Nephron (organoid): ENCODE measurements at regions not wholly inside any gene's neighbourhood (a gene's known extent, or its start where the extent isn't known, plus 50 kb on each side); places are given as distances from the start of the nearest gene placed in this dataset.
A peak's percentile ranks its signal among the peaks of the same experiment; 100 is the strongest.

Experiments used
- H3K27ac Mint-ChIP-seq, 3 experiments: 2 replicates each; pipeline ENCODE4 v1.8.0; 2020; ENCODE audit warnings: mixed read lengths in 3 of 3, mild to moderate bottlenecking in 2 of 3, moderate library complexity in 1 of 3
- H3K27me3 Mint-ChIP-seq: 2 replicates; pipeline ENCODE4 v1.8.0; 2021; ENCODE audit warnings: low read depth, mild to moderate bottlenecking, moderate library complexity, mixed read lengths
- H3K36me3 Mint-ChIP-seq: 2 replicates; pipeline ENCODE4 v1.8.0; 2020; ENCODE audit warnings: low read depth, mixed read lengths
- H3K4me1 Mint-ChIP-seq: 2 replicates; pipeline ENCODE4 v1.8.0; 2020; ENCODE audit warnings: mixed read lengths
- H3K4me3 Mint-ChIP-seq, 3 experiments: 2 replicates each; pipeline ENCODE4 v1.8.0; 2020; ENCODE audit warnings: mild to moderate bottlenecking in 3 of 3, mixed read lengths in 3 of 3, moderate library complexity in 2 of 3
- H3K9me3 Mint-ChIP-seq: 2 replicates; pipeline ENCODE4 v1.8.0; 2020; ENCODE audit warnings: mixed read lengths
- TF ChIP-seq, protein P1 (sequence below), 3 experiments: fragments of 200-600 bp; sonication (generic); IDR thresholded peaks; one replicate each; pipeline ENCODE4 v1.5.0; 2021; ENCODE audit warnings: antibody characterized with exemption in 3 of 3; ENCODE audit not compliant: unreplicated experiment in 3 of 3

DNA sequence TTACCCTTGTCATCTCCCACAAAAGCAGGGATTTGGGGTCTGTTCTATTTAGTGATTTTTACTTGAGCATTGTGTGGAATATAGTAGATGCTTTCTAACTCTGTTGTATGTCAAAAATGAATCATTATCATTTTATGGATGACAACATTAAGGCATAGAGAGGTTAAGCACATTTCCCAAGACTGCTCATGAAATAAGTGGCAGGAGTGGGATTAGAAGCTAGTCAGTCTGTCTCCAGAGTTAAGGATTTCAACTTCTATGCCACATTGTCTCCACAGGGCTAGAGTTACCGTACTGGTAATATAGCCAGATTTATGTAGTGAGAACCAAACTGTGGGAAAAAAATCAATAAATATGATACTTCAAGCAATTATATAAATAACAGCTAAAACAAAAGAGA, 170.6 kb upstream of the DCN start:
- peaks cover 7% of the 10 kb centered on the region for H3K9me3 Mint-ChIP-seq
- TF ChIP-seq, protein P1, sequence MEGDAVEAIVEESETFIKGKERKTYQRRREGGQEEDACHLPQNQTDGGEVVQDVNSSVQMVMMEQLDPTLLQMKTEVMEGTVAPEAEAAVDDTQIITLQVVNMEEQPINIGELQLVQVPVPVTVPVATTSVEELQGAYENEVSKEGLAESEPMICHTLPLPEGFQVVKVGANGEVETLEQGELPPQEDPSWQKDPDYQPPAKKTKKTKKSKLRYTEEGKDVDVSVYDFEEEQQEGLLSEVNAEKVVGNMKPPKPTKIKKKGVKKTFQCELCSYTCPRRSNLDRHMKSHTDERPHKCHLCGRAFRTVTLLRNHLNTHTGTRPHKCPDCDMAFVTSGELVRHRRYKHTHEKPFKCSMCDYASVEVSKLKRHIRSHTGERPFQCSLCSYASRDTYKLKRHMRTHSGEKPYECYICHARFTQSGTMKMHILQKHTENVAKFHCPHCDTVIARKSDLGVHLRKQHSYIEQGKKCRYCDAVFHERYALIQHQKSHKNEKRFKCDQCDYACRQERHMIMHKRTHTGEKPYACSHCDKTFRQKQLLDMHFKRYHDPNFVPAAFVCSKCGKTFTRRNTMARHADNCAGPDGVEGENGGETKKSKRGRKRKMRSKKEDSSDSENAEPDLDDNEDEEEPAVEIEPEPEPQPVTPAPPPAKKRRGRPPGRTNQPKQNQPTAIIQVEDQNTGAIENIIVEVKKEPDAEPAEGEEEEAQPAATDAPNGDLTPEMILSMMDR (IDR thresholded peaks at IDR 0.05; ENCODE audit: unreplicated experiment in 3 of 3) = no peak
- peaks cover 31% of the 10 kb centered on the region for H3K4me1 Mint-ChIP-seq
- H3K27me3 Mint-ChIP-seq = no peaks in the 10 kb centered on the region
- peak overlapping the region; percentile 18 to 26 (median 25) for H3K27ac Mint-ChIP-seq
- no peaks in the 10 kb centered on the region for H3K36me3 Mint-ChIP-seq
- H3K4me3 Mint-ChIP-seq = no peak overlapping the region

DNA sequence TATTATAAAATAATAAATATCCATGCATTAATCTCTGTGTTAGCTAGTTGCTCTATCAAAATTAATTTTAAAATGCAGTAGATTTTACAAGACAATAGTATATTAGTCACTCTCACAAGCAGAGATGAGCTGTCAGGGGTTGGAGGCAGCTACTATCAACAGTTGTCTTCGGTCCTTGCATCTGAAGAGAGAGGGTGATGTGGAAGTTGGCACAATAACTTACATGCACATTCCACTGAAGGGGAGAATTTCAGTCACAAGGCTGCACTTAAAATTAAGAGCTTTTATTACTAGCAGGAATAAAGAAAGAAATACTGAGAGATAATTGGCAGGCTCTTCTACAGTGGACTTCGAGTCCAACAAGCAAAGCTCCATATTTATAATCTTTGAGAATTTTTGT, 166.9 kb upstream of the DCN start:
- H3K36me3 Mint-ChIP-seq = no peaks in the 10 kb centered on the region
- H3K27ac Mint-ChIP-seq = peak overlapping the region in 1 of 3 experiments; percentile 72
- H3K9me3 Mint-ChIP-seq = peaks cover 7% of the 10 kb centered on the region
- H3K27me3 Mint-ChIP-seq = no peaks in the 10 kb centered on the region
- TF ChIP-seq, protein P1 (IDR thresholded peaks at IDR 0.05; ENCODE audit: unreplicated experiment in 3 of 3) = no peak
- no peak overlapping the region for H3K4me3 Mint-ChIP-seq
- peaks cover 30% of the 10 kb centered on the region for H3K4me1 Mint-ChIP-seq

DNA sequence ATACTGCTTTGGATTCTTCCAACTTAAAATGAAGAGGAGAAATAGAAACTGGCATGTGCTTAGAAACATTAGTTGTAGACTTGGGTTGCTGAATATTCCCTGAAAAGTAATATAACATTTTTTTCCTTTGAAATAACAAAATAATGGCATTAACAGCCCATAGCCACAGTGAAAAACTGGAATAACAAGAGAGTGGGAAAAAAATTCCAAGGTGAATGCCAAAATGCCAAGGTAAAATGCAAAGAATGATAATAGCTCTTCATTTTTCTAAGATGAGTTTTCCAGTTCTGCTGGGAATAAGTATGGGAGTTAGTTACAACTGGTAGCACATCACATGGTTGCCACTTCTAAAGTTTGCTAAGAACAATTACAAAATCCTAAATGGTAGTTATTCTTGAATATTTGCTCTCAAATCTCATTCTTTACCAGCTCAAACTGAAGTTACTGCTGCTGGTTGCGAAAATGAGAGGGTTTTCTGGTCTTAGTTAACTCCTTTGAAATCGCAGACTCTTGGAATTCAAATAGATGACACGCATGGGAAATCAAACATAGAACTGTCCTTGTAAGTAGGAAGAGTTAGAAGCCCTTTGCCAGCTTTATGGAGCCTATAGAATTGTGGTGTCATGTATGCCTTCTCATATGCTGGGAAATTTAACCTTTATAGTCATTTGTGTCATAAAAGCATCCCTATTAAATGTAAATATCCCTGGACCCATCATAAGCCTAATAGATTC, 165.0 kb upstream of the DCN start:
- peak overlapping the region; percentile 0 to 41 (median 25) for H3K27ac Mint-ChIP-seq
- H3K4me1 Mint-ChIP-seq = peaks cover 30% of the 10 kb centered on the region
- H3K27me3 Mint-ChIP-seq = no peaks in the 10 kb centered on the region
- no peak overlapping the region for H3K4me3 Mint-ChIP-seq
- no peaks in the 10 kb centered on the region for H3K36me3 Mint-ChIP-seq
- TF ChIP-seq, protein P1 (IDR thresholded peaks at IDR 0.05; ENCODE audit: unreplicated experiment in 3 of 3) = no peak
- H3K9me3 Mint-ChIP-seq = peaks cover 7% of the 10 kb centered on the region

DNA sequence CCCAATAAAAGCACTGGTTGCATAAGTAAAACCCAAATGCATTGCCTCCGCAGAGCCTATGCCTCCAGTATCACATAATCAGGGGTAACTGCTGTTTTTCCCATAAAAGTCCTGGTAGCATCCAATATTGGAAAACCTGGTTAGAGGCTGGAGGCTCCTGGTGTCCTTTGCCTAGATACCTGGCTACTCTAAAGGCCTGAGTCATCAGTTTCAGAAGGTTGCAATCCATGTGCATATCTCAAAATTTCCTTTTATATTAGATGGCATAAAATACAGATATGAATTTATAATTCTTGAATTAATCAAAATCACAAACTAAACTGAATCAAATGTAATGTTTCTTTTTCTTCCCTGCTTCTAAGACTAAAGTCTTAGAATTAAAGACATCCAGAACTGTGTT, 164.2 kb upstream of the DCN start:
- Mint-ChIP-seq H3K4me3 (no peak overlapping the region), H3K27ac (peak overlapping the region in 1 of 3 experiments; percentile 25), H3K27me3 (no peaks in the 10 kb centered on the region), H3K36me3 (no peaks in the 10 kb centered on the region), H3K9me3 (peaks cover 5% of the 10 kb centered on the region), H3K4me1 (peaks cover 30% of the 10 kb centered on the region)
- TF ChIP-seq, protein P1 (IDR thresholded peaks at IDR 0.05; ENCODE audit: unreplicated experiment in 3 of 3) = no peak

DNA sequence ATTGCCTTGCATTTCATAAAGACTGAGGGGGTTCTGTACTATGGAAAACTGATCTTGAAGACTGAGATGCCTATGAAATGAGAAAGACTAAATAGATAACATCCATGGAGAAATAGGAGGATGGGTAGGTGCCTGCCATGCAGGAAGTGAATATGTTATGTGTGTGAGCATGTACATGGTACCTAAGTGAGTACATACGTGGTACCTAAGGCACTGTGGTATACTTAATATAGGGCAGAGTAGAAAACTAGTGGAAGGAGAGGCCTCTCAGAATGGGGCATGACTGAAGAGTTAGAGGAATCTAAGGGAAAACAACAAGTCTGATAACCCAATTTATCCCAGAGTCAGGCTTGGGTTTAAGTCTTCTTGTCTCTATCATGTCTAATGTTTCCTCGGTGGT, 161.8 kb upstream of the DCN start:
- Mint-ChIP-seq H3K4me3 (no peak overlapping the region), H3K4me1 (peaks cover 18% of the 10 kb centered on the region), H3K36me3 (no peaks in the 10 kb centered on the region), H3K27ac (no peak overlapping the region), H3K9me3 (no peaks in the 10 kb centered on the region), H3K27me3 (no peaks in the 10 kb centered on the region)
- TF ChIP-seq, protein P1 (IDR thresholded peaks at IDR 0.05; ENCODE audit: unreplicated experiment in 3 of 3) = no peak

DNA sequence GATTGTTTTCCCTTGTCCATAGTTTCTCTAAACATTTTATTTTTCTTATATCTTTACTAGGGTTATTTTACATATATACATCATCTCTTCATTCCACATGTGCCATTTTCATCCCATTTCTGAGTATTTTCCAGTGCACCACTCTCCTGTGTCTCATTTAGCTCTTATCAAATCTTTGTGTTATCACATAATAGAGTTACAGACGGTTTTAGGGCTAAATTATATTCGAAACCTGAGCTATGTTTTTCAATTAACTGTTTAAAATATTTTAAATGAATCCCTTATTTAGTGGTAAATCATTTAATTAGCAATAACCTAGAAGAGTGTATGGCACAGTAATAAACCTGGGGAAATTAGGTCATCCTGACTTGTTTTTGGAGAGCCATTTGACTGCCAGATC, 160.4 kb upstream of the DCN start:
- Mint-ChIP-seq H3K27me3 (no peaks in the 10 kb centered on the region), H3K36me3 (no peaks in the 10 kb centered on the region), H3K4me3 (no peak overlapping the region), H3K27ac (no peak overlapping the region), H3K9me3 (no peaks in the 10 kb centered on the region), H3K4me1 (peaks cover 9% of the 10 kb centered on the region)
- TF ChIP-seq, protein P1 (IDR thresholded peaks at IDR 0.05; ENCODE audit: unreplicated experiment in 3 of 3) = no peak
